Fibroblast of lung (primary cell): ENCODE measurements at regions not wholly inside any gene's neighbourhood (a gene's known extent, or its start where the extent isn't known, plus 50 kb on each side); places are given as distances from the start of the nearest gene placed in this dataset.

Experiments
- EZH2 ChIP-seq: IDR thresholded peaks from 2 replicates; pipeline ENCODE4 v1.5.1; 2012; ENCODE audit warnings: low read length, control low read depth, mild to moderate bottlenecking; ENCODE audit errors: missing control alignments
- TF ChIP-seq, protein P1 (sequence below), 2 donors: IDR thresholded peaks in 1 of 2; conservative IDR thresholded peaks in 1 of 2; 1 replicate in 1 of 2; 2 replicates in 1 of 2; pipeline ENCODE4 v1.5.1; 2011 to 2012; ENCODE audit warnings: low read length in 2 of 2, control low read depth in 1 of 2, inconsistent platforms in 1 of 2, low read depth in 1 of 2, mild to moderate bottlenecking in 1 of 2

DNA sequence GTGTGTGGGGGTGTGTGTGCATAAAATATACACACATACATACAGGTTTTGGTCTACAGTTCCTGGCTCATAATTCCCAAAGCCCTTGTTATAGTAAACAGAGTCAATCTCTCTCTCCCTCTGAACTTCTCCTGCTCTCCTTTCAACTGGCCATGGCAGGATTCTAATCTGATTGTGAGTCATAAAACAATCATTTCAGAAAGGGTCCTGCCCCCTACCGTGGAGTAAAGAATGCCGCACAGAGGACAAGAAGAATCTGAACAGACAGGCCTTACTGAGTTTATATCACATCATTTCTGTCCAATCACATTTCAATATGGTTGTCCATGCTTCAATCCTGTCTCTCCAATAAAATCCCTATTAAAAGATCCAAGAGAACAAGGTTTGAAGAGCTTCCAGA is 416.9 kb downstream of the FRK start:
- TF ChIP-seq, protein P1, sequence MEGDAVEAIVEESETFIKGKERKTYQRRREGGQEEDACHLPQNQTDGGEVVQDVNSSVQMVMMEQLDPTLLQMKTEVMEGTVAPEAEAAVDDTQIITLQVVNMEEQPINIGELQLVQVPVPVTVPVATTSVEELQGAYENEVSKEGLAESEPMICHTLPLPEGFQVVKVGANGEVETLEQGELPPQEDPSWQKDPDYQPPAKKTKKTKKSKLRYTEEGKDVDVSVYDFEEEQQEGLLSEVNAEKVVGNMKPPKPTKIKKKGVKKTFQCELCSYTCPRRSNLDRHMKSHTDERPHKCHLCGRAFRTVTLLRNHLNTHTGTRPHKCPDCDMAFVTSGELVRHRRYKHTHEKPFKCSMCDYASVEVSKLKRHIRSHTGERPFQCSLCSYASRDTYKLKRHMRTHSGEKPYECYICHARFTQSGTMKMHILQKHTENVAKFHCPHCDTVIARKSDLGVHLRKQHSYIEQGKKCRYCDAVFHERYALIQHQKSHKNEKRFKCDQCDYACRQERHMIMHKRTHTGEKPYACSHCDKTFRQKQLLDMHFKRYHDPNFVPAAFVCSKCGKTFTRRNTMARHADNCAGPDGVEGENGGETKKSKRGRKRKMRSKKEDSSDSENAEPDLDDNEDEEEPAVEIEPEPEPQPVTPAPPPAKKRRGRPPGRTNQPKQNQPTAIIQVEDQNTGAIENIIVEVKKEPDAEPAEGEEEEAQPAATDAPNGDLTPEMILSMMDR (conservative IDR thresholded peaks at IDR 0.05 in 1 of 2, IDR thresholded peaks at IDR 0.05 in 1 of 2; ENCODE audit: low read depth in 1 of 2, low read length in 2 of 2): peak in 1 of 2 donors; percentile 33
- TF ChIP-seq EZH2: no peak
